GM21360 (cell line): ENCODE measurements at regions not wholly inside any gene's neighbourhood (a gene's known extent, or its start where the extent isn't known, plus 50 kb on each side); places are given as distances from the start of the nearest gene placed in this dataset.

Experiments used
- ATAC-seq: cut with Tn5 transposase; IDR thresholded peaks from one replicate; pipeline ENCODE4 v1.9.1; 2021; ENCODE audit warnings: mild to moderate bottlenecking, moderate library complexity; ENCODE audit not compliant: unreplicated experiment

DNA sequence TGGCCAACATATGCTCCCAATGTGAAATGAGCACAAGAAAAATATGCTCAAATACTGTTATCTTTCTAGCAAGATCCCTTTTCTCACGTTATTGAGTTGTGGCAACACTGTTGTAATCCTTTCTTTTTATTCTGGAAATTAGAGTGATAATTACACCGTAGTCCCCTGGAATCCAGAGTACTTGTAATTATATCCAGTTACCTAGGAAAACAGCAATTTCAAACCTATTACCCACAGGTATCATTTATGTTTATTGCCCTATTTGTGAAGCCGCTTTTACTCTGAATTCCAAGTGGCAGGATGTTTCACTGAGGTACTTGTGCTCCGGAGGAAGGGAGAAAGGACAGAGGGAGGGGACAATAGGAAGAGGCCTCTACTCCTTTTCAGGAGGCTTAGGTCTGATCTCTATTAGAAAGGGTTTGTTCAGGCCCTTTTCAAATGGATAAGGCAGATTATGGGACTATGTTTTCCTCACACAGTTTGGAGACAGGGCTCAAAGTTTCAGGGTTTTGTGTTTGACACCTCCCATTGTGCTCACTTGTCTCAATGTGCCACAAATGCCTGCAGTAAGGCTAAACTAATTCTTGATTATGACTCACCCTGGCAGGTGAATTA is 646.6 kb downstream of the TUSC7 start:
- ATAC-seq = no peak

DNA sequence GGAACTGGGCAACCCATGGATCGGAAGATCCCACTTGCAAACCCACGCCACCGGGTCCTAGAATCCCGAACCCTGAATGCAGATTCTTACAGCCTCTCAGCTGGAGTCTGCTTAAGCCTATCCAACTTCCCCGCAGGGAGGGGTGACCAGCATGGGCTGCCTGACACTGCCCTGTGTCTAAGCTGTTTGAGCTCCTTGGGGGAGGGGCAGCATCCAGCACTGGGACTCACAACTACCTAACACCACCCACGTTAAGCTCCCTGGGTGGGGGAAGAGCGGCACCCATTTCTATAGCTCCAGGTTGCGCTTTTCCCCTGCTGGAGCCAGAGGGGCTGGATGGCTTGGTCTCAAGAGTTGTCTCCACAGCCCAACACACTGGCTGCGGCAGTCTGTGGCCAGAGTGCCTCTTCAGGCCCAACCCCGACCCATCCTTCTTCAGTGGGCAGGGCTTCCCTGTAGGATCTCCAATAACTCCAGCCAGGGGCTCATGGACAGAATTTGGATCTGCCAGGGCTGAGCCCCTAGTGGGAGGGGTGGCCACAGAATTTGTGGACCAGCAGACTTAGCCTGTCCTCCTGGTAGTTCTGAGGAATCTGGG is 649.2 kb downstream of the TUSC7 start:
- no peak for ATAC-seq

DNA sequence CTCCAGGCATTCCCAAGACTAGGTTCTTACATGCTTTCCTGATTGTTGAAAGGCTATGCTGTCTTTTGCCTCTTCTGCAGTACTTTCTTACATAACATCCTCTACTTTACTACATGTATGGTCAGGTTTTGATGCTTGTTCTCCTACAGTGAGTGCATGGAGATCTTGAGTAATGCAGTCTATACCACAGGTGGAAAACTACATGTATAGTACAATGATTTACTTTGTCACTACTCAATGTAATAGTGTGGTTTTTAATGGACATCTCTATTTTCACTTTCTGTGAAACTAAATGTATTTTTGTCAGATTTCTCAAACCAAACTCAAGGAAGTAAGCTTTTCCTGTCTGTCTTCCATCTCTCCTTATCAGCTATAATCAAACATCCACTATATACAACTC is 657.0 kb downstream of the TUSC7 start:
- ATAC-seq = no peak

DNA sequence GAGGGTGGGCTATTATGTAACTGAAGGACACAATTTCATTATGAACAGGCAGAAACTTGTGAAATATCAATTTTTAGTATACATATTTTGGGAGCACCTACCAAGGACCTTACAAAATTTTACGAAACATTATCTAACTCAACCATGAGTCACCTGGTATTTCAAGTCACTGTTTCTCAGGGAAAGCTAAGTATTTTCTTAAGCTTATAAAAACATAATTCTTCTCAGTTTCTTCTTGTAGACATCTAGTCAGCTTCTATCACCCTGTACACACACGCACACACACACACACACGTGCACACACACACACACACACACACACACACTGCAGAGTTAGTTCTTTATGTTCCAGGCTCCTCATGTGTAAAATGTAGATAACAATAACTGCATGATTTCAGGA is 658.3 kb downstream of the TUSC7 start:
- no peak for ATAC-seq

DNA sequence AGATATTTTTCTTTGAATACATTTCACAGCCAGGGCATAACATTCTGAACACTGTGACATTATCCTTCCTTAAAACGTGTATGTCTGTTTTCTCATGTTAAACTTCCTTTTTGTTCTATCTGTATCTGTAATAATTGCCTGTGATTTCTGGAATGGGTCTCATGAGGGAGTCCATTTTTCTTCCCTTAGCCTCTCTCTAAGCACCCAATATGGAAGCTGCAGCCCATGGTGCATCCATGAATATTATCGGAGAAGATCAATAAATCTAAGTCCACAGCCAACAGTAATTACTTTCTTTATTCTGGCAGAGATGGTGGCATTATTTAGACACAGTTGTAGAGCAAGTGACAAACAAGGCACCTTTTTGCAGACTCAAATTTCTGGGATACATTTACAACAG is 671.1 kb downstream of the TUSC7 start:
- ATAC-seq = no peak

DNA sequence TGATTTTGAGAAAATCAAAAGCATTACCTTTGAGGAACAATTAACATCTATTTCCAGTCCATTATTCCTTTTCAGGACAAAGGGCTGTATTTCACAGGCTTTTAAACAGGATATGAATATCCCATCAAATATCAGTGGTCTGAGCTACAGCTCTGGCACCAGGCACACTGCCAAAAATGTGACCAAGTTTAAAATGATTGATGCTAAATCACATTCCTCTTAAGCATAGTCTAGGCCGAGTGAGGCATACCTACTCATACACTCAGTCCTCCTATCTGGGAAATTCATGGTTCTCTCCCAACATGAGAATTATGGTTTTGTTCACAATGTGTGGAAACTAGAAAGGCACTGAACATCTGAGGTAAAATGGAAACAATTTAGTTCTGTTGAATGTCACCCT is 683.5 kb downstream of the TUSC7 start:
- no peak for ATAC-seq

DNA sequence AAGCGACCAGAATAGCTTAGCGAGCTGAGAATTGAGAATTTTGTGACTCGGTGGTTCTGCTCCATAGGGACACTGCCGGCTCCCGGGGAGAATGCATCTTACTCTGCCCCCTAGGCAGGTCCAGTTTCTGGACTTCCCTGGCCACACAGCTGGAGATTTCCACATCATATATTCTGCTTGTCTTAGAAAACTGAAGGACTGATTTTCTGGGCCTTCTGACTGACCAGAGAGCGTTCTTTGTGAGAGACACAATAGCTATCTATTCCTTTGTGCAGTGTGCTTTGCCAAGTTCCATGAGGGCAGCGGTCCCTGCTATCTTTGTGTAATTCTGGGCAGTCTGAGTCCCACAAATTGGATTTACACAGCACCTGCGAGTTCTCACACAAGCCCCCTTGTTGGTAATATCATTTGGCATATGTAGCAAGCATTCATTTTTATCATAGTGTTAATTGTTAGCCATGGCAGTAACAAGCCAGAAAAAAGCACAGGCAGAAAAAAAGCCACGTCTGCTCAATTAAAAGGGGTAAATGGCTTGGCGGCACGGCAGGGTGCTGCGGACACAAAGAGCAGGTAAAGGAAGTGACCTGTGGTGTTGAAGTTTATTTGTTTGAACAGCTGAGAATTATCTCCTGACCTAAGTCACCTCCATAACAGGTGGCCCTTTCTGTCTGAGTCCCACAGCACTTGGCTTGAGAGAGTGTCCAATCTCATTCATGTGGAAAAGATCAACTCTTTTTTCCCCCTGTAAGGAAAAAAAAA is 688.7 kb downstream of the TUSC7 start:
- no peak for ATAC-seq

DNA sequence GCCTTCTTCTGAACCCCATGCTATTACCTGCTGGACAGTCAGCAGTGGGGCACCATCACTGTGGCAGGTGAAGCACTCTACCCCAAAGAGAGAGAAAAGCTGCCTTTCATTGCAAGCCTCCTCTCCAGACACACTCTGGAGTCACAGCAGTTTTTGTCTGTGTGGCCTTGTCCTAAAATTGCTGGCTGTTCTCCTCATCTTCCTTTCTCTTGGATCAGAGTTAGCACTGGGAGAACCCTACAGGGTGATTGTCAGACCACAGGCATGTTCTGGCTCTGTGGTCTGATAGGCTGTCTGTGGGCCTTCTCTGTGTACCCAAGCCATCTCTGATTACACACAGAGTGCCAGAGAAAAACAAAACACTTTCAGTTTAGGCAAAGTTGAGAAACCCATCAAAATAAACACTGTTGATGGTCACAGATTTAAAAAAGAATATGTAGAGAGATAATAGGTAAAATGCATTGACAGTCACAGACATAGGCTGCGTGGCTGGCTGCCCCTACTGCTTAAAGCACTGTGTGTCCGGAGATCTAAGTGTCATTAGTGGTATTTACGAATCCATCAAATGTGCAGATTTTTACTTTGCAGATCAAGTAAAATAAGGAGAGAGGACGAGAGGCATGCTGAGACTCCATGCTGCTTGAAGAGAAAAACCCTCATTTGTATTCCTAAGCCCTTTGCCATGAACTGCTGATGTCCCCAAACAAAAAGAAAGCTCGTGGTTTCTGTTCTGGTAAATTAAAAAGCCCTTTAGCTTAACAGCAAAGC is 689.9 kb downstream of the TUSC7 start:
- no peak for ATAC-seq

DNA sequence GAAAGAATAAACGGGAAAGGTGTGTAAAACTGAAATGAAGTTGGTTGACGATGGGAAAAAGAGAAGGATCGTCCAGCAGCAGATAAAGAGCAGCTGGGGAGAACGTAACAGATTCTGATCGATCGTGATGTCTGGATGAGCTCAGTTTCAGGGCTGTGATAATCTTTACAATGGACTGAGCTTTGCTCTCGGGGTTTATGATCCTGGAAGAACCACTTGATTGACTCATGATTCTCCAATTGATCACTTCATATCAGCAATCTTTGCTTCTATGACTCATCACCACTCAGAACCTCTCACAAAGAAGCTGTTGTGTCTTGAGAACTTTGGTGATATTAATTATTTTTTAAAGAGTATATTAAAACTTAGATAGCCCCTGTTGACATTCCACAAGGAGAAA is 690.7 kb downstream of the TUSC7 start:
- no peak for ATAC-seq

DNA sequence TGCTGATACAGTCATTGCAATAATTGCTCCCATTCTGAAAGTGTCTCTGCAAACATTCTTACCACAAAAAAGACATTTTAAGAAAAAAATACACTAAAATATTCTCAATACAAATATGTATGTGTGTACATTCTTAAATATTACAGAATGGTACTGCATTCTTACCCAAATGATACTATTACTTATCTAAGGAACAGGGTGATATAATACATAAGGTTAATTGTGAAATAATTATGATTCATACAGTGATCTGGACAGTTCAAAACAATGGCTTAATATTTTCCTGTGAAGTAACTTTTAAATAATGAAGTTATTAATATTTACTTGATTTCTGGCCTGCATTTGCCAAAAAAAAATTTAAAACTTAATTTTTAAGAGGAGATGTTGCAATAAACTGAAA is 694.6 kb downstream of the TUSC7 start:
- ATAC-seq = no peak

DNA sequence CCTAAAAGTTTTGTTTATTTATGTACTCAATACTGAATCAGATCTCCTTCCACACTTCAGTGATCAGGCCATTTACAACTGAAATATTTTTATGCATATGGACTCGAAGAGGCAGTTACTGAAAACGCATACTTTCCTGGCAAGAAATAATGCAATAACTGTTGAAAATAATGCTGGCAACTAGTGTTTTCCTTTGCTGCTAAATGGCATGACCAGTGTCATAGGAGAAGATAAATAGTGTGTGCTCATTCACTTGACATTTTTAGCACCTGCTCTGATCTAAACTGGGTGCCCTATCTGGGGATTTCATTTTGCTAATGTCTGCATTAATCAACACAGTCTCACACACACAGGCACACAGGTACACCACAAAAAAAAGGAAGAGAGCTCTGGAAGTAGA is 695.2 kb downstream of the TUSC7 start:
- no peak for ATAC-seq

DNA sequence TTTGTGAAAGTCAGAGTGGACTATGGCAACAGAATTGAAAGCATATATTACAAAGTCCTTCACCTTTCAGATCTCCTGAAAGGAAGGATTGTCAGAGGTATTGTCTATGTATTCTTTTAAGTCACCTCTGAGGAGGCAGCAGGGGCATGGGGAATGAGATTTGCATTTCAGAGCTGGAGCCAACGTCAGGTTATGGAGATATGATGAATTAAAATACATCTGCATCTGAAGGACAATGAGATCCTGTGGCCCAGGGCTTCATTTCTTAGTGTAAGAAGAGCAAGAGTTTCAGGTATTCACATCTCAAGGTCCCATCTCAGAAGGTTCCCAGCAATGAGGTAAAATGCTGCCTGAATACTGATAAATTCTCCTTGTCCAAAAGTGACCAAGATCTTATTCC is 695.8 kb downstream of the TUSC7 start:
- ATAC-seq = no peak

DNA sequence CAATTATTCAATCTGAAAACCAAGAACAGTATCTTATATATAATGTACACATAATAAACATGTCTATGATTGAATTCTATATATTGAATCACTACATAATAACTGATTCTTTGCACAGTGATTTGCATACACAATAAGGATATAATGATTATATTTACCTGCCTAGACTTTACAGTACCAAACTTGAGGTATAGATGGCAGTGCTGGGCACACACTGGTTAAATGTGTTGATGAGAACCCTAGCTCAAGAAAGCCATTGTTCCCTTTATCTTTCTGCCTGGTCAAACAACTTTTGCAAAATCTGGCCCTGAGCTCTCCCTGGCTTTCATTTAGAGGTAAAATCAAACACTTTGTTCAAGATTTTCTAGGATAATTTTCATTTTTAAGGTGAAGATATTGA is 697.7 kb downstream of the TUSC7 start:
- no peak for ATAC-seq

DNA sequence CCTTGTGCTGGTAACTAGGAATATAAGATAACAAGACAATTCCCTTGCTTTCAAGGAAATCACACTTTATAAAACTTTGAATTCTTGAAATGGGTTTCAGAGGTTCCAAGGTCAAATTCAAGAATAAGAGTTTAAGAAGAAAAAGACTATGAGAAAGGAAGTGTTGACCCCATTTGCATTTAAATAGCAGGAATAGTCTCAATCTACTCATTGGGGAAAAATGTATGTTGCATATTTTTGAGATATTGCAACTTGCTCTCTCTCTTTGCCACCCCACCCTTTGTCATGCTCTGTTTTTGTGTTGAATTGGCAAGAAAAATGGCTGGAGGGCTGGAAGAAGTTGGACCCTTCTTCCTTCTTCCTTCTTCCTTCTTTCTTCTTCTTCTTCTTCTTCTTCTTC is 699.2 kb downstream of the TUSC7 start:
- ATAC-seq = no peak

DNA sequence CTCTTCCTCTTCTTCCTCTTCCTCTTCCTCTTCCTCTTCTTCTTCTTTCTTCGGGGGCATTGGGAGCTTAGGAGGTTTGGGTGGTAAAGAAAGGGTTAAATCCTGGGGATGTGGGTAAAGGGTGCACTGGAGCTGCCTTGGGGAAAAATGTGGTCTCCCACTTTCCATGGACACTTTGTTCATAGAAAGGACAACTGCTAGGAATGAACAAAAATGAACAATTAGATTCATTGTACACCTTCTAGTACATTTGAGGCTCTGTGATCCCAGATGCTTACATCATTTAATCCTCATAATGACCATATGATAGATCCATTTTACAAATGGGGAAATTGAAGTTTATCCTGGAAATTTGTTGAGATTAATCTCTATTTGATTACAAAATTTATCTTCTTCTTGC is 699.7 kb downstream of the TUSC7 start:
- ATAC-seq = no peak

DNA sequence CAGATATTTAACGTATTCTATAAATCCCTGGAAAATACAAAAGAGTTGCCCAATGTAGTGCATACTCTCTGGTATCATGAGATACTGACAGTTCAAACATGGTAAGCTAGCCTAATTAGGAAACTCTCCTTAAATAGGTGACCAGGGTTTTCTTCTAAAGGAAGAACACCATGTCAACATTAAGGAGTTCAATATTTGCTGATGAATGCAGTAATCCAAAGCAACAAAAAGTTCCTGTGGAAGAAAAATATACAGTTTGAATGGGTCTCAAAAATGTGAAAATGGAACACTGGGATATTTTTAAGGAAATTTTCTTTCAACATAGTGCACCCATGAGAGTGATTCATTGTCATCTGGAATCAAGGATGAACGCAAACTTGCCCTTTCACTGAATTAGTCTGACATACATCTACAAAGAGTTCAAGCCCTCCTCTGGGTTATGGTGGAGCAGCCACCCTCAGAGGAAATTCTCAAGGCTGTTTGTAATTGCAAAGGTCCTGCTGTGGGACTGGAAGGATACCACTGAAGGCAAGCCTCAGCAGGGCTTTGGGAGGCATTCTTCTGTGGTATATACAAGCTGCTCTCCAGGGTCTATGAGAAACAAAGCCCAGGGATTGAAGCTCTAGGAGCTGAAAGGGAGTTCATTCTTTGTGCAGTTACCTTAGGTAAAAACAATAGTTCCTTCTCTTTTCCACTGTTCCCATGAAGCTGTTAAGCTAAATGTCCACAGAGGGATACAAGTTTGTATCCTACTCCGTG is 700.3 kb downstream of the TUSC7 start:
- no peak for ATAC-seq

DNA sequence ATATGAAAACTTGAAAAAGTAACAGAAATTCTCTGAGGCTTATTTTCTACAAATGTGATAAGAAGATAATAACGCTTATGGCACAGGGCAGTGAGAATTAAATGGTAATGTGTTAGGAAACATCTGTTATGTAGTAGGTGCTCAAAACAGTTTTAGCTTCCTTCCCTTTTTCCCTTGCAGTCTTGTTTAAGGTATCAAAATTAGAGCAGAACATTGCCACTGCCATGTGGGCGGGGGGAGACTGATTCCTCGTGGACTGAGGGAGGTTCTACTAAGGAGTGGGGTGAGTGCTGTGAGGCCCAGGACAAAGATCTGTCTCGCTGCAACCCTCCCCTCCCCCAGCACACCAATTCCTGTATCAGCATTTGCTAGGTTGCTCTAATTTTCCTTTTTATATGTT is 702.4 kb downstream of the TUSC7 start:
- ATAC-seq = no peak

DNA sequence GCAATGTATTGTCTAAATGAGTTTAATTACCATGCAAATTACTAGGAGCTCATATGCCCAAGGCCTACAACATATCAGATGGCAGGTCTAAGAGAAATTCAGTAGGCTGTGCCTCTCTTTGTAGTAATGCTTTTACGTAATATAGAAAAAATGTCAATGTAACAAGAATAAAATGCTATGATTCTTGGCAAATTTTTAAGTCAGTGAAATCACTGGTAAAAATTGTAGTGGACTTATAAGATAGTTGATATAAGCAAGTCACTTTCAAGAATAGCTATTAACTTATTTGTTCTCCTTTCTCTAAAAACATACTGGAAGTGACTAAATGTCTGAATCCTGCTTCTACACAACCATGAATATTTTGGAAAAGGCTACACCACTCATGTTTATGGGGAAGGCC is 707.8 kb downstream of the TUSC7 start:
- no peak for ATAC-seq

DNA sequence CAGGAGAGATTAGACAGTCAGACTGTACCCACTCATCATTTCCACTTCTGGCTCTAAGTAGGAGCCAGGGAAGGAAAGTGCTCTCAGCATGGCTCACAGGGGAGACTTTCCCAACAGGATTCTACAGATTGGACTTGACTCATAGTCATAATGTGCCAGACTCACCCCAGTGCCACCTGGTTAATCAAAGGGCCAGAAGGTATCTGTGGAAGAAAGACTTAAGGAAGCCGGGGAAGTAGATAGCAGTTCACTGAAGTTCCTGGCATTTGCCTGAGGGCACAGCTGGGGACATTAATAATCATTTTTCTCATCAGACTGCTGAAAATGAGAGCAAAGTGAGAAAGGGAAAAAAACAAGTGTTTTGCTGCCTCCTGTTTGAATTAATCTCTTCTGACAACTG is 717.5 kb downstream of the TUSC7 start:
- no peak for ATAC-seq

DNA sequence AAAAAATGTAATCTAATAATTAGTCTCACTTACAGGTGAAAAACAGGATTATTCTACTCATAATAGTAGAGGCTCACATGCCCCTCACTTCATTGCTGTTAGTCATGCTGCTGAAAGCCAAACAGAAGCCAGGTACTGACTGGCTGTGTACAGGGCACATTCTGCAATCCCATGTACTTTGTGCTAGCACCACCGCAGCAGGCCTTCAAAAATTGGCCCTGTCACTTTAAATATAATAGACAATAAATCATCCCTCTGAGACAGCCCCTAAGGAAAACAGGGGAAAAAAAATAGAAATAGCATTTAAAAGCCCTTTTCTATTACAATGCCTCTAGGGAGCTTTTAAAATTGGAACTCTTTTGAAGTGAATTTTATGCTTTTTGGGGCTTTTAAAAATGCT is 723.8 kb downstream of the TUSC7 start:
- ATAC-seq = no peak
